GM19238 (cell line): ENCODE measurements at regions not wholly inside any gene's neighbourhood (a gene's known extent, or its start where the extent isn't known, plus 50 kb on each side); places are given as distances from the start of the nearest gene placed in this dataset.

ENCODE experiments used
- DNase-seq: peaks from one replicate; pipeline ENCODE4 v3.0.0; 2011; ENCODE audit warnings: low spot score; ENCODE audit not compliant: insufficient read length

DNA sequence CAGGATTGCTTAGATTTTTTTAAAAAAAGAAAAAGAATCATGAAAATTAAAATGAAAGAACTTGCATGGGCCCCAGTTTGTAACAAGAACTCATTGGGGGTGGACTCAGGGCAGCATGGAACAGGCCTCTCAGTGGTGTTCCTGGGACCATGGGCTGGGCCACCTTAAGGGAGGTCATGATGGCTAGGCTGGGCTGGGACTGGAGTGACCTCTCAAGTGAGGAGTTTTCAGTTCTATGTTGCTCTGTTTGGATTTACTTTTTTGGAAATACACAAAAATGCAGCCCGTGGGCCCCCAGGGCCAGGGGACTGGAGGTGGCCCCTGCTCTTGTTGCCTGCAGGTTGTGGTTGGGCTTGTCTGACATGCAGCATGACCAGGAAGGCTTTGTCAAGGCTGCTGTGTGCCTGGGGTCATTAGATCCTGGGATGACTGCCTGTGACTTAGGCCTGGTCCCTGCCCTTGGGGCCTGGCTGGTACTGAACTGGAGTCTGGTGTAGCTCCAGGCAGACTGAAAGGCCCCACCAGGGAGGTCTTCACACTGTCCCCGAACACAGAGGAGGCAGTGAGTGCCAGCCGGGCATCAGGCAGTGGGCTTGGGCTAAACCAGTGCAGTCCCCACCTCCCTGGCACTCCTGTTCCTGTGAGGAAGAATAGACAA, 115.6 kb downstream of the GLI2 start:
- DNase-seq: no peak

DNA sequence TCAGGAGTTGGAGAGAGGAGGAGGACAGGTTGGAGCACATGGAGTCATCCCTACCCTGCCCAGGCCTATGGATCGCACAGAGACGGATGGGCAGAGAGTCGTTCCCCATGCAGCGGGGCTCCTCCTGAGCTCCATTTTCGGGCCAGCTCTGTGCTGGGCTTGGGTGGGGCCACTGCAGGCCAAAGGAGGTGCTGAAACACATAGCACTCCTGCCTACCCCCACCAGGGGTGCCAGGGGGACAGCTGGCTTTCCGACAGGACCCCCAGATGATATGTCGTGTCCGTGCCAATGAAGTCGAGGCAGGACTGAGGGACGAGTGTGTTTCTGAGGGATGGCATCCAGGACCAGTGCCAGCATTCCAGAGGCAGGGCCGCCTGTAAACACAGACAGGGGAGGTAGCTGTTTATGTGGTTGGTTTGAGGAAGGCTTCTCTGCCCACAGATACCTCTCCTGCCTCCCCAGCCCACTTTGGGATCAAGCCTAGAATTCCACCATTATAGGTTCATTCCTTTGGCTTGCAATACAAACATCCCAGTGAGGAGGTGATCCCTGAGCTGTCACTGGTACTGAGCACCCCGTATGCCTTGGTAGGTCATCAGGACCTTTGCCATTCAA, 116.6 kb downstream of the GLI2 start:
- no peak for DNase-seq

DNA sequence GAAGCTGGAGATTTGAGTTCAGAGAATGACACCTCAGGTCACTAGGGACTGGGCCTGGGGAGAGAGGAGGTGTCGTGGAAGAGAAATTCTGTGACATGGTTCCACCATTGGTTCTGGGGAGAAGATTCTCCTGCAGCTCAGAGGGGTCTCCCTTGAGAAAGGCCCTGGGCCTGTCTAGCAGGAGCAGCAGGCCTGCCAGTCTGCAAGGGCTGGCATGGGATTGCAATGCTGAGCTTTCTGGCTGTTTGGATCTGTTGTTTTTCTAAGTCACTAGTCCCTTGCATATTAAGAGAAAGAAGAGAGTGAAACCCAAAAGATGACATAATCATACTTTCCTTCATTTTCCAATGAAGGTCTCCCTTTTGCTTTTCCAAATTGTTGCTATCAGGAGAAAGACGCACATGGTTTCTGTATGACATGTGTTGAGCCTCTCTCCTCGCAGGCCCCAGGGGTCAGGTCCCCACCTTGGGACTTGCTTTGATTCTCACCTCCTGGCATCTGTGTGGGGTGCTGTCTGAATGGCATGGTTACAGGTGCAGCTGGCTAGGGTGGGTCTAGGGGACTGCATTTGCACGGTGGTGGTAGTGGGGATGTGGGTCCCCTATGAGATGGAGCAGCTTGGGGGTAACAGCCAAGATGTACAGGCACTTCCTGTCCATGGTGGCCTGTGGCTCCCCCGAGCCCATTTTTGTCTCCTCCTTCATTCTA, 117.8 kb downstream of the GLI2 start:
- DNase-seq: no peak

DNA sequence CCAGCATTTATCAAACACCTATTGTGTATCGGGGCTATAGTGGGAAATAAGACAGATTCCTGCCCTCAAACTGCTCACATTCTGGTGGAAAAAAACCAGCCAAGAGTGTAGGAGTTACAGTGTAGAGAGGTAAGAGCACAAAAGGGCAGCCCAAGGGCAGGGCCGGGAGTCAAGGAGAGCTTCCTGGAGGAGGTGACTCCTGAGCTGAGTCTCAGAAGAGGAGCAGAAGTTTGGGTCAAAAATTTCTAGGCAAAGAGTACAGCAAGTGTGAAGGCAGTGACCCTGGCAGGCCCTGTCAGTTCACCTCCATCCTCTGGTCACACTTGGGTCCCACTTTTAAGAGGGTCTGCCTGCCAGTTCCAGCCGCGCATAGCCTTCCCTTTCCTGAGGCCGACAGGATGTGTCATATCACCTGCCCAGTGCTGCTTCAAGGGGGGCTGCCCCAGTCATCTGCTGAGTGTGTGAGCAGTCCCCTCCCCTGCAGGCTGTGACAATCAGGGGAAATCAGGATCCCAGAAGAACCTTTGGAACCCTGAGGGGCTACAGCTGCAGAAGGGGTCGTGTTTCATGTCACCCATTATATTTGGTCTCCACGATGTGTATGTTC, 118.4 kb downstream of the GLI2 start:
- no peak for DNase-seq

DNA sequence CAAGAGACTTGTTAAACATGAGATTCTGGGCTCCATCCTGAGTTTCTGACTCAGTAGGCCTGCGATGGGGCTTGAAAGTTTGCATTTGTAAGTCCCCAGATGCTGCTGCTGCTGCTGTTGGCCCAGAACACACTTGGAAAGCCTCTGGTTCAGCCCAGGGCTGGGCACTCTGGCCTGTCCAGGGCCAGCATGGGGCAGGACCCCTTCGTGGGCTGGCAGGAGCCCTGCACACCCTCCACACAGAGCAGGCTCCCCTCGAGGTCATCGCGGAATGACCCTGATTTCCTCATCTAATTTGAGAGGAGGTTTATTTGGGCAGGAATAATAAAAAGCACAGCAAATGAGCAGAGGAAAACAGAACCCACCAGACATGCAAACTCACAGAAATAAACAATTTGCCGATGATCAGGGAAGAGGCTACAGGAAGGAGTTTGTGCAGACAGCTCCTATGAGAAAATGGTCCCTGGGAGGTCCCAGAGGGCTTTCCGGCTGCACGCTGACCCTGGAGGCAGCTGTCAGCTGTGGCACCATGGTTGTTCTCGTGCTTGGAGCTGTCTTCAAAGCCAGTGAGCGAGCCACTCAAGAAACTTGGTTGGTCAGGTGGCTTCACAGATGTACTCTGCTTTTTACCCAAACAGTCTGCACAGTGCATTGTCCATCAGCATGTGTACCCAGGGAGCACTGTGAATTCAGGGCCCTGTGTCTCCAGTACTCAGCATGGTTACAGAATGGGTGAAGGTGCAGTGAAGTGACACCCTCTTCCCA, 119.3 kb downstream of the GLI2 start:
- no peak for DNase-seq

DNA sequence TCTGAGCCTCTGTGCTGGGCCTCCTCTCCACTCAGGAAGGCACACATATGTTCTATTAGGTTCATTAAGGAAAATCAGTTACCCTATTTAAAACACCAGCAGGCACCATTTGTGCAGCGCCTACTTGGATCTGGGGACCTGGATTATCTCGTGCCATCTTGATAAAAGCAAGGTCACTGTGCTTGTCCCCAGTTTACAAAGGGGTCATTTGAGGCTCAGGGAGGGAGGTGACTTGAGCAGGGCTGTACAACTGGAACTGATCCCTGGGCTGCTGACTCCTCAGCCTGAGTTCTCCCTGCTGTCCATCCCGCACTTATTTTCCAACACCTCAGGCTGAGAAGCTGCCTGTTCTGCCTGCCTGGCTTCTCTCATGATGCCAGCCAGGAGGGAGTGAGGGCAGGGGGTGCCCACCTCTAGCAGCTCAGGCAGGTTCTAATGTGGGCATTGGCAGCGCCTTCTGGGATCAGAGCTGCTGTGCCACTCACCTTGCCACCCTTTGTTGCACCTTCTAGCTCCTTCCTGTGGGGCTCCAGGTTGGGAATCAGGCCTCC, 120.3 kb downstream of the GLI2 start:
- no peak for DNase-seq

DNA sequence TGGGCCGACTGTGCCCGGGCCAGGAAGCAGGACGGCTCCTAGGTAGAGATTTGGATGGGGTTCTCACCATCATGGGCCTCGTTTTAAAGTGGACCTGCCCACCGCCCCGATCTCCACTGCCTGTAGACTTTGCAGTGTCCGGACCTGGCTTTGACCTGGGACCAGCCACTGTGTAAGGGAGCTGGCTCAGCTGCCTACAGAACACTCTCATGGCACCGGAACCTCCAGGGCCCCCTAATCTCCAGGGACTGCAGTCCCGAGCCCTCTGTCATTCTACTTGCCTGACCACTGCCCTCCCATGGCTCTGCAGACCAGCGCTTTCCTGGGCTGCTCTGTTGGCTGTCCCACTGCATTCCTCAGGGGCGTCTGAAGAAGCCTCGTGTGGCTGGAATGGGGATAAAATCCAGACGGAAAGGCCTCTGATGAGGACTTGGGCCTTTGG, 120.8 kb downstream of the GLI2 start:
- DNase-seq: no peak

DNA sequence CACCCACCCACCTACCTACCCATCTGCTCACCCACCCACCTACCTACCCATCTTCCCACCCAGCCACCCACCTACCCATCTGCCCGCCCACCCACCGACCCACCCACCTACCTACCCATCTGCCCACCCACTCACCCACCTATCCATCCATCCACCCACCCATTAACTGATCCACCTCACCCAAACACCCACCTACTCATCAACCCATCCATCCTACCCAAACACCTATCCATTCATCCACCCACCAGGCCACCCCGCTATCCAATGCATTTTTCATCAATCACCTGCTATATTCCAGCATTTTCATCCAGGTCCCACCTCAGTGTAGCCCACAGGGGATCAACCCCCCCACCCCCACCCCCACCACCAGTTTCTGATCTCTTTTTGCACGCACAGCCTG, 121.8 kb downstream of the GLI2 start:
- DNase-seq: no peak

DNA sequence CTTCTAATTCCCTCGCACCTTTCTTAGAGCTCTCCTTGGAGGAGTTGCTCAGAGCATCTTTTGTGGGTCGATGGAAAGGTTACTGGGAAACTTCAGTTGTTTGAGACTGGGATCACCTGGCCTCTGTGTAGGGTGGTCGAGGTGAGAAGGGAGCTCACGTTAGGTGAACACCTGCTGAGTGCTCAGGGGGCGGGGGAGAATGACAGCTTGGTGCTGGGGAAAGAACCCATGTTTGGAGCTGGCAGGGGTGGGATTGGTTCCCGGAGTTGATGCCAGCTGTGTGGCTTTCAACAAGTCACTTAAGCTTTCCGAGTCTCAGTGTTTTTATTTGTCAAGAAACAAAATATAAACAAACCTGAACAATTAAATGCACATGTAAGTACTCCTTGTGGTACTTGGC, 122.3 kb downstream of the GLI2 start:
- DNase-seq: no peak

DNA sequence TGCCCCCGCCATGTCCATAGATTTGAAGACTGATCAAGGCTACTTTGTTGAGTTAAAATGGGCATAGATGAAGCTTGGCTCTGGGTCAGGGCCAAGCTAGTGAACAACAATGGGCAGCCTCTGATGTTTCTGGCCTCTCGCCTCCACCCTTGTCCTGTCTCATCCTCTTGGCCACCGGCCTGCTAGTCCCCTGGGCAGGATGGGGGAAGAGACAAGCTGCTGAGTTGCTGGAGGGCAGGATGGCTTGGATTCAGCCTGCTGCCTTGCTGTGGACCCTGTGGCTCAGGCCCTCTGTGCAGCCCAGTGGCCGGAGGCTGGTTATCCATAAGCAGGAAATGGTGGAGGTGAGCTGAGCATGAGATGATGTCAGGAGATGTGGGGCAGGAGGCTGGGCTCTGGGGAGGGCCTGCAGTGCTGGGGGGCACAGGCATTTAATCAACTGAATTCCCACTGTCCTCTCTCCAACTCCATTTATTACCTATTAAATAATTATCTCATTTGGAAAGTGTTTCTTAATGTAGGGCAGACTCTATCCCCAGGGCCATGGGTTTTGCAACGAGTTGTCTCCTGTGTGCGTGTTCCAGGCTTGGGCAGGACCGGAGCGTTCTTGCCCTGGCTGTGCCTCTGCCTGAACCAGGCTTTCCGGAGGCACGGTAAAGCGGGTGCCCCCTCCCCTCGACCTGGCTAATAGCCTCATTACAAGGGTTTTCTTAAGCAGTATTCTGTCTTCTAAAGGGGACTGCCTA, 122.9 kb downstream of the GLI2 start:
- DNase-seq: no peak

DNA sequence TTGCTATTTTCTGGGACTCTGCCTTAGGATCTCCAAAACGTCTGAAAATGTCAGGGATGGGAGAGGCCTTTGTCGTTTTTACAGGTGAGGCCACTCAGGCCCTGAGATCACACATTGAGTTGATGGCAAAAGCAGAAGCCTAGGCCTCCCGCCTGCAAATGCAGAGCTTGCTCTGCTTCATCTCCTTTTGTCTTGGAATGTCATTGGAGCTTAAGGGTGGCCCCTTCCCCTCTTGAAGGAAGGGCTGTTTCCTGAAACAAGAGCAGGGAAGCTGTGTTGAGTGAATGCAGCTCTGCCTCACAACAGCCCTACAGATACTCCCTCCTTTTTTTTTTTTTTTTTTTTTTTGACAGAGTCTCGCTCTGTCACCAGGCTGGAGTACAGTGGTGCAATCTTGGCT, 123.5 kb downstream of the GLI2 start:
- DNase-seq: no peak

DNA sequence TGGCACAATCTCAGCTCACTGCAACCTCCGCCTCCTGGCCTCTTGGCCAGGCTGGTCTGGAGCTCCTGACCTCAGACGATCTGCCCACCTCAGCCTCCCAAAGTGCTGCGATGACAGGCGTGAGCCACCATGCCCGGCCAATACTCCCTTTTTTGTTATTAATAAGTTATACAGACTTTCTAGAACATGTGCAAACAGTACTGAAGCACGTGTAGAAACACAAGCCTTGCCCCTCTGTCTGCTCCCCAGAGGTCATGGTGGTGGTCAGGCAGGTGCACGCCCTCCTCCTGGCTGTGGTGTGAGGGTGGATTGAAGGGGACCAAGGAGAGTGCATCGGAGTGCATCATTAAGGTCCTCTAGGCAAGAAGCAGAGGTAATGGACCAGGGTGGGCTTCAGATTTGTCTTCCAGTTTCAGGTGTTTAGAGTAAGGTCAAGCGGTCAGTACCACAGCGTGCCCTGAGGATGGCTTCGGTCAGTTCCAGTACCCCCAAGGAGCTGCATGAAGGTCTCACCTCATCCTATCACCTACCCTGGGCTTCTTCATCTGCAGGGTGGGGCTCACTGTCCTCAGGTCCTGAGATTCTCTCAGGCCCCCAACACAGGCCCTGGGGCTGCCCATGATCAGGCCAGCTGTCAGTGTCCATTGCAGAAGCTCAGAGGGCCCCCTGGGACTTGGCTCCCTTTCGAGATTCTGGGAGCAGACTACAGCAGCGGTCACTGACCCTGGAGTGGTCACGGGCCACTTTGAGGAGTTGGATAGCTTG, 124.3 kb downstream of the GLI2 start:
- DNase-seq: no peak

DNA sequence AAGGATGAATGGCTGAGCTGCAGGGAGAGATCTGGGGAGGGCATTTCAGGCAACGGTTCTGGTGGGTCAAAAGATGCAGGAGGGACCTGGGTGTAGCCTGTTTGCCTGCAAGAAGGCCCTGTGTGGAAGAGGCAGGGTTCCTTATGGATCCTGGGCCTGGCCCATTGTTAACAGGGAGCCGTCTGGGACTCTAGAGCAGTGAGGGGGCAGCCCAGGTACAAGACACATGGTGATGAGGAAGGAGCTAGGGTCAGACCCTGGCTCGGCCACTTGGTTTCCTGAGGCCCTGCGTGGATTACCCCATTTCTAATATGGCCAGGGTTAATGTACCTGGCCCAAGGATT, 124.9 kb downstream of the GLI2 start:
- no peak for DNase-seq

DNA sequence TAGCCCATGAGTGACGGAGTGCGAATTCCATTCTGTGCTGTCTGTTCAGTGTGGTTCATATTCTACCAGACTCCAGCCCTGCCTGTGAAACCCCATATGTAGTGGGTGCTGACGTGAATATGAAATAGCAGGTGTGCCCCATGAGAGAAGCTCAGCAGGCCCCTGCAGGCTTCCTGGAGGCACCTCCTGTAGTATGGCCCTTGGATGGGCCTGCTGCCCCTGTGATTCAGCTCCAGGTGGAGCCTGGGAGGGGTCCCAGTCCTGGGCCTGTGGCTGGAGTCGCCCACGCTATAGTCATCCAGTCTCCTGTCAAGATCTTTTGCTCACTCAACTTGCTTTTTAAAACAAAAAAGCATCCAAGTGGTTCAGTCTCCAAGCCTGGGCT, 125.5 kb downstream of the GLI2 start:
- DNase-seq: no peak

DNA sequence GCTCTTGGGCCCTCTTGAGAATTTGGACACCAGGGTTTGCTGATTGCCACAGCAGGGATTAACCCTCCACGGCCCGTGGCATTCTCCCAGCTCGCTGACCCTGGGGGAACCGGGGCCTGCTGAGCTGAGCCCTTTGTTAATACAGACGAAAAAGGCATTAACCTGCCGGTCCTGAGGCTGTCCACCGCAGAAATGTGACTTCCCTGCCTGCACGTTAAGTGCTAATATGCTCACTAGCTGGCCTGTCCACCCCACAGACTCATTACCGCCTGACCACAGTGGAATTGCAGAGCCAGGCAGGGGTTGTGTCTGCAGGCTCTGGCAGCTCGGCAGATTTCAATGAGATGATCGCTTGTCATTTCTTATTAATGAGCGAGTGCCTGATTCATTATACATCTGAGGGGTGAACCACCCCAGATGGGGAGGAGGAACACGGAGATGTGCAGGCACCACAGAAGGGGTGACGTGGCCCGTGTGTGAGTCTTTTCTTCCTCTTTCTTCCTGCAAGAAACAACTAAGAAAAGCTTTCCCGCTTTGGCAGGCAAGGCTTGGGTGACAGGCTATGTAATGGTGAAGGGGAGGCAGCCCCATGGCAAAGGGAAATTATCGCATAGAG, 126.0 kb downstream of the GLI2 start:
- no peak for DNase-seq

DNA sequence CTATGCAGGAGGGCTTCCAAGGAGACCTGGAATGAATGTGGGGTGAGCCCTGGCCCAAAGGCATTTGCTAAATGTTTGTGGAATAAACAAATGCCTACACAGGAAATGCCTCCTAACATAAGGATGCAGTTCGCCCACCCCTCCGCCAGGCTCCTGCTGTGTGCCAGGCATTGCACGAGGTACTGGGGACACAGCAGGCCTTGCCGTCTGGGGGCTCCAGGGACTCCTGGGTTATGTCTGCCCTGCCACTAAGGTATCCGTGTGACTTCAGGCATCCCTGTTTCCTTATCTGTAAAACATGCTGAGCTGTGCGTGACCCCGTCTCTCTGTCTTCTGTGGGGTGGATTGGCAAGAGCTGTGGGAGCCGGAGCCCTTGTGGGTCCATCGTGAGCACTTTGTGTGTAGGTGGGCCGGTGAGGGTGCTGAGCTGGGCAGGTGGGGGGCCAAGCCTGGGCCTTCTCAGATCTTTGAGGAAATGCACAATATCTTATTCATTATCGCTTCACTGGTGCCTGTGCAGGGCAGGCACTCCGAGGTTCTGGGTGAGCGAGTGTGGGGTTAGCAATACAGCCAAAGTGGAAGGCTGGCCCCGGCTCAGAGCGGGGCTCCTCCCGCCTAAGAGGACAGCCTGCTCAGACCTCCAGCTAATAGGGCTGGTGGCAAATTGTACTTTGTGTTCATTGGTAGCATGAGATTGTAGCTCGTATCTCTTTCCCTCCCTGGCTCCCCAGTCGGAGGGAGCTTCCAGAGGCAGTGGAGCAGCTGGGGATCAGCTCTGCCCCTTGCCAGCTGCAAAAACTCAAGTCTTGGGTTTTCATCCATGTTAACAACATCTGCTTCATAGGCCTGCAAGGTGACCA, 126.8 kb downstream of the GLI2 start:
- no peak for DNase-seq

DNA sequence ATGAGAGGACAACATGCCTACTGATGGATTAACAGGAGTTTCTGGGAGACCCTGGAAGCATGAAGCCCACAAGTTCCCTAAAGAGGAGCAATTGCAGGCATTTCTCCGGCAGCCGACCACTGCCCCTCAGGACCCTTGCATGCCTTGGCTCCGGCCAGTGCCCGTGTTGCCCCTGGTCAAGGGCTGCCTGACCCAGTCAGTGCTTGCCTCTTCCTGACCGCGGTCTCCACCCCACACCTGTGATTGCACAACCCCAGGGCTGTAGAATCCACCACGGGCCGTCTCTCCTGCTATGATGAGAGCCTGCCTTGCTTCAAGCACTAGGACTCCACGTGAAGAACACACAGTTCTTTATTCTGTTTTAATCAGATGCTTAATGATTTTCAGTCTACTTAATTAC, 127.5 kb downstream of the GLI2 start:
- DNase-seq: no peak

DNA sequence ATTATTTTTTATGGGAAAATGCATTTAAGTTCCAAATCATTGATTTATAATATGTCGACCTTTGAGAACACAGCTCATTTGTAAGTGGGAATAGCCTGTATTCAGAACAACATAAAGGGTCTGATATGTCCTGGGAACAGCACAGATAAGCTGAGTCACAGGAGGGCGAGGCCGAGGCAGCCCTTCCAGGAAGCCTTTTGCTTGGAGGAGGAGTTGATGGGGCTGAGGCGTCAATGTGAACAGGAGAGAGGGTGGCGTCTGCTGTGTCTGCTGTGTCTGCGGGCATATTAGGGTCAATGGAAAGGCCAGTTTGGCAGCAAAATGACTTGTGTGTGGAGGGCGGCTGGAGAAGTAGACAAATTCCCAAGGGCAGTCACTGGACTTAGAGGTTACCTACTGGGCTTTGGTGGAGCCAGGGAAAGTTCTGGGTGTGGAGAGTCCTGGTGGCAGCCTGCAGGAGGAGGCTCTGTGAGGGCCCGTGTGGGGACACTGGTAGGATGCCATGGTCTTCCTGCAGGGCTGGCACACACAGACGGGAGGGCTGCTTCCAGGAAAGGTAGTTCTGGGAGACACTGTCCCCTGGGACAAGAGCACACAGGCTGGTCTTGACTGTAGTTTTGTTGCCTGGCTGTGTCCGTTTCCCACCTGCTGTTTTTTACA, 128.1 kb downstream of the GLI2 start:
- DNase-seq: no peak
